Panc1 (cell line): ENCODE measurements at regions not wholly inside any gene's neighbourhood (a gene's known extent, or its start where the extent isn't known, plus 50 kb on each side); places are given as distances from the start of the nearest gene placed in this dataset.

Experiments used
- ATAC-seq: fragments of 200-7000 bp; cut with Tn5 transposase; 2 replicates; pipeline ENCODE4 v1.9.1; 2020; ENCODE audit warnings: mild to moderate bottlenecking, moderate library complexity
- BruUV-seq: library from RNA; stranded (reverse); fragments of 400-500 nt; replicated peaks from 2 replicates; lab custom pipeline; 2021; lab: Mats Ljungman, UMichigan
- CTCF ChIA-PET: fragments of 300-600 bp; sonication (Branson Sonifier 250); formaldehyde crosslinking; loops from one replicate; lab custom pipeline; 2022; ENCODE audit warnings: antibody characterized with exemption; lab: Charles Lee
- POLR2A ChIA-PET: fragments of 300-600 bp; sonication (Branson Sonifier 250); formaldehyde crosslinking; loops from one replicate; lab custom pipeline; 2022; ENCODE audit warnings: antibody characterized with exemption; lab: Charles Lee
- DNase-seq: peaks from one replicate; pipeline ENCODE4 v3.0.0-alpha.2; 2010; ENCODE audit warnings: low read depth, low spot score
- H3K27ac ChIP-seq: 2 replicates; pipeline ENCODE4 v1.5.1; 2011; ENCODE audit warnings: mild to moderate bottlenecking, low read length, inconsistent platforms
- H3K27me3 ChIP-seq: fragments of 200-500 bp; sonication (Bioruptor generic); 2 replicates; pipeline ENCODE4 v1.6.0; 2014; ENCODE audit warnings: low read length, inconsistent platforms; ENCODE audit not compliant: control insufficient read depth, insufficient read depth
- H3K36me3 ChIP-seq: fragments of 200-500 bp; sonication (Bioruptor generic); 2 replicates; pipeline ENCODE4 v1.5.1; 2014; ENCODE audit warnings: inconsistent platforms, mild to moderate bottlenecking, low read length, moderate library complexity; ENCODE audit not compliant: control insufficient read depth, insufficient read depth
- H3K4me1 ChIP-seq: 2 replicates; pipeline ENCODE4 v1.5.1; 2011; ENCODE audit warnings: inconsistent platforms, mild to moderate bottlenecking, low read length, moderate library complexity; ENCODE audit not compliant: control insufficient read depth, insufficient read depth
- H3K4me3 ChIP-seq, 2 experiments: 2 replicates each; pipeline ENCODE4 v1.5.1; 2011 to 2012; ENCODE audit warnings: low read depth in 2 of 2, low read length in 2 of 2, mild to moderate bottlenecking in 2 of 2, inconsistent platforms in 1 of 2, moderate library complexity in 1 of 2
- H3K9me3 ChIP-seq: fragments of 200-500 bp; sonication (Bioruptor generic); 2 replicates; pipeline ENCODE4 v1.5.1; 2014; ENCODE audit warnings: low read depth, mild to moderate bottlenecking, inconsistent platforms, low read length, moderate library complexity; ENCODE audit not compliant: control insufficient read depth, insufficient read depth
- CTCF ChIP-seq: fragments of 450-650 bp; IDR thresholded peaks from 2 replicates; pipeline ENCODE4 v1.5.1; 2017; ENCODE audit warnings: mild to moderate bottlenecking
- POLR2AphosphoS5 ChIP-seq: IDR thresholded peaks from 2 replicates; pipeline ENCODE4 v1.6.1; 2012; ENCODE audit warnings: mild to moderate bottlenecking, low read depth, low read length, moderate library complexity
- REST ChIP-seq, 2 experiments: IDR thresholded peaks; 2 replicates each; pipeline ENCODE4 v1.6.1; 2011 to 2012; ENCODE audit warnings: low read depth in 2 of 2, control low read depth in 1 of 2, low read length in 1 of 2, mild to moderate bottlenecking in 1 of 2, moderate library complexity in 1 of 2; ENCODE audit not compliant: insufficient read depth in 1 of 2
- SIN3A ChIP-seq: IDR thresholded peaks from 2 replicates; pipeline ENCODE4 v1.6.1; 2012; ENCODE audit warnings: low read depth, mild to moderate bottlenecking, low read length, moderate library complexity, borderline replicate concordance; ENCODE audit not compliant: insufficient read depth
- TCF7L2 ChIP-seq: IDR thresholded peaks from 2 replicates; pipeline ENCODE4 v1.6.1; 2011; ENCODE audit warnings: mild to moderate bottlenecking, low read depth, low read length, inconsistent platforms
- in situ Hi-C: cut with HindIII; loops from 2 replicates; pipeline ENCODE4 v1.10.0; 2016; ENCODE audit warnings: low sequenced_read_pairs, low pct_unique_long_range_greater_than_20kb
- intact Hi-C: fragments of 100-400 bp; cut with micrococcal nuclease; formaldehyde crosslinking; loops from one replicate; pipeline ENCODE4 v1.10.0; 2022; ENCODE audit not compliant: unreplicated experiment

- Histone ChIP-seq H3K4me1 (no peaks in the 10 kb centered on the region), H3K9me3 (no peaks in the 10 kb centered on the region), H3K27me3 (no peaks in the 10 kb centered on the region), H3K27ac (no peak overlapping the region), H3K36me3 (no peaks in the 10 kb centered on the region), H3K4me3 (no peak overlapping the region)
- intact Hi-C loops: no loop called here
- no peak for TF ChIP-seq REST (IDR thresholded peaks at IDR 0.05; ENCODE audit: insufficient read depth in 1 of 2, low read depth in 2 of 2, low read length in 1 of 2)
- TF ChIP-seq TCF7L2: no peak
- TF ChIP-seq CTCF: no peak
- TF ChIP-seq POLR2AphosphoS5: no peak
- no peak for TF ChIP-seq SIN3A
- in situ Hi-C loops: no loop called here
- ATAC-seq: no peak
- DNase-seq: no peak
- BruUV-seq: no TSS peak
- CTCF ChIA-PET: no interaction called here
- POLR2A ChIA-PET: no interaction called here
These were observed 446.0 kb upstream of the MEX3C start for GRCh38 chr18:51643483-51643882.

GRCh38 chr18:51645607-51646006, 448.1 kb upstream of the MEX3C start:
- no TSS peak for BruUV-seq
- no peak overlapping the region for H3K4me3 ChIP-seq
- TF ChIP-seq REST (IDR thresholded peaks at IDR 0.05; ENCODE audit: insufficient read depth in 1 of 2, low read depth in 2 of 2, low read length in 1 of 2): no peak
- in situ Hi-C loops: no loop called here
- H3K4me1 ChIP-seq: no peaks in the 10 kb centered on the region
- intact Hi-C loops: no loop called here
- H3K36me3 ChIP-seq: no peaks in the 10 kb centered on the region
- no peak overlapping the region for H3K27ac ChIP-seq
- H3K27me3 ChIP-seq: no peaks in the 10 kb centered on the region
- CTCF ChIA-PET: no interaction called here
- DNase-seq: no peak
- POLR2A ChIA-PET: no interaction called here
- H3K9me3 ChIP-seq: no peaks in the 10 kb centered on the region
- no peak for ATAC-seq
